Effector memory CD8-positive, alpha-beta T cell (primary cell): ENCODE measurements at regions not wholly inside any gene's neighbourhood (a gene's known extent, or its start where the extent isn't known, plus 50 kb on each side); places are given as distances from the start of the nearest gene placed in this dataset.

ENCODE experiments used
- ATAC-seq: fragments of 150-1000 bp; cut with Tn5 transposase; replicated peaks from 2 replicates; pipeline ENCODE4 v1.10.0; 2021; ENCODE audit warnings: mild to moderate bottlenecking, moderate library complexity
- DNase-seq, 3 experiments: peaks; one replicate each; pipeline ENCODE4 v3.0.0; 2021
- H3K27ac Mint-ChIP-seq, 2 donors: one replicate each; pipeline ENCODE4 v1.8.0; 2022; ENCODE audit warnings: mild to moderate bottlenecking in 2 of 2, mixed read lengths in 2 of 2, moderate library complexity in 2 of 2
- H3K27me3 Mint-ChIP-seq, 2 donors: one replicate each; pipeline ENCODE4 v1.8.0; 2022; ENCODE audit warnings: mixed read lengths in 2 of 2
- H3K36me3 Mint-ChIP-seq: one replicate; pipeline ENCODE4 v1.8.0; 2022; ENCODE audit warnings: mild to moderate bottlenecking, moderate library complexity, mixed read lengths; ENCODE audit not compliant: insufficient read depth
- H3K4me1 Mint-ChIP-seq, 2 donors: one replicate each; pipeline ENCODE4 v1.8.0; 2022; ENCODE audit warnings: low read depth in 2 of 2, mixed read lengths in 2 of 2
- H3K4me3 Mint-ChIP-seq, 2 donors: one replicate each; pipeline ENCODE4 v1.8.0; 2022; ENCODE audit warnings: mild to moderate bottlenecking in 2 of 2, mixed read lengths in 2 of 2, moderate library complexity in 2 of 2
- H3K9me3 Mint-ChIP-seq, 2 donors: one replicate each; pipeline ENCODE4 v1.8.0; 2022; ENCODE audit warnings: mixed read lengths in 2 of 2

DNA sequence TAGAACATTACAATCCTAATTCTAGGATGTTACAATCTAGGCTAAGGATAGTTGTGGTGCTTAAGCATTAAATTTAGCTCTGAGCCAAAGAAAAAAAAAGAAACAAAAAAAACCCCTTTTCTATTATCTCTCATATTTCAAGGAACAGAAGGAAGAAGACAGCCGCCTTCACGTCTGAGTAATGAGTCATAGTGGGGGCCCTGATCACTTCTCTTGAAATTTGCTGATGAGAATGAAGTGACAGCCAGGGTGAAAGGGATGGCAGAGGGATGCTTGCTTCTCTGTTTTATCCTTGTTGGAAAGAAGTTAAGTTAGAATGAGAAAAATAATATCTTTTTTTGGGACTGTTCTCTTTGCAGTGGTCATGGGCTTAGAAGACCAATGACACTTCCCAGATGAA is 82.6 kb upstream of the MPHOSPH6 start:
- Mint-ChIP-seq H3K36me3 (no peaks in the 10 kb centered on the region), H3K4me1 (no peaks in the 10 kb centered on the region), H3K27ac (no peak overlapping the region), H3K27me3 (peaks cover 12 to 52% of the 10 kb centered on the region in 2 donors), H3K4me3 (no peak overlapping the region), H3K9me3 (no peaks in the 10 kb centered on the region)
- ATAC-seq (no peak), DNase-seq (no peak)

DNA sequence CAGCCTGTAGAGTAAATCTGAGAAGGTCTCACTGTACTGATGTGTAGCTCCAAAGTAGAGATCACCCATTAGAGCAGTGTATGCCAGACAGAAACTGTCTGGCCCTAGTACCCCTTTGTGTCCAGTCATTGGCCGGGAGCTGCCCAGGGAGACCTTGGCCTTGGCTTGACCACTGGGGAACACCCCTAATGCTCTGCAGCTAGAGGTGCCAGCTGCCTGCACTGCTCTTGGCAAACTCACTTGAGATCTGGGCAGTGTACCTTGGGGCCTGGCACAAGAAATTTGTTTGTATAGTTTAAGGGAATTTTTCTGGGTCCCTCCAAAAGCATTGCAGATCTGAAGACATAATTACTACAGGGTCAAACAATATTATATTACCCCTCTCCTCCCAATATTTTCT is 78.7 kb upstream of the MPHOSPH6 start:
- H3K4me3 Mint-ChIP-seq, result no peak overlapping the region
- DNase-seq (no peak), ATAC-seq (no peak)
- H3K27ac Mint-ChIP-seq, result no peak overlapping the region
- no peaks in the 10 kb centered on the region for H3K4me1 Mint-ChIP-seq
- no peaks in the 10 kb centered on the region for H3K36me3 Mint-ChIP-seq
- H3K27me3 Mint-ChIP-seq, result peaks cover 9 to 37% of the 10 kb centered on the region in 2 donors
- peaks cover 4 to 8% of the 10 kb centered on the region in 2 donors for H3K9me3 Mint-ChIP-seq

GRCh38 chr16:82248012-82248656 is 78.1 kb upstream of the MPHOSPH6 start:
- Mint-ChIP-seq H3K4me1 (no peaks in the 10 kb centered on the region), H3K27ac (no peak overlapping the region), H3K36me3 (no peaks in the 10 kb centered on the region), H3K27me3 (peaks cover 12 to 35% of the 10 kb centered on the region in 2 donors), H3K4me3 (no peak overlapping the region), H3K9me3 (peaks cover 6 to 12% of the 10 kb centered on the region in 2 donors)
- no peak for ATAC-seq
- no peak for DNase-seq

GRCh38 chr16:82242201-82242600 is 72.2 kb upstream of the MPHOSPH6 start:
- no peak for DNase-seq
- Mint-ChIP-seq H3K27me3 (peaks cover 48 to 55% of the 10 kb centered on the region in 2 donors), H3K27ac (no peak overlapping the region), H3K9me3 (peaks cover 6 to 12% of the 10 kb centered on the region in 2 donors), H3K4me3 (no peak overlapping the region), H3K36me3 (no peaks in the 10 kb centered on the region), H3K4me1 (no peaks in the 10 kb centered on the region)
- ATAC-seq, result no peak

DNA sequence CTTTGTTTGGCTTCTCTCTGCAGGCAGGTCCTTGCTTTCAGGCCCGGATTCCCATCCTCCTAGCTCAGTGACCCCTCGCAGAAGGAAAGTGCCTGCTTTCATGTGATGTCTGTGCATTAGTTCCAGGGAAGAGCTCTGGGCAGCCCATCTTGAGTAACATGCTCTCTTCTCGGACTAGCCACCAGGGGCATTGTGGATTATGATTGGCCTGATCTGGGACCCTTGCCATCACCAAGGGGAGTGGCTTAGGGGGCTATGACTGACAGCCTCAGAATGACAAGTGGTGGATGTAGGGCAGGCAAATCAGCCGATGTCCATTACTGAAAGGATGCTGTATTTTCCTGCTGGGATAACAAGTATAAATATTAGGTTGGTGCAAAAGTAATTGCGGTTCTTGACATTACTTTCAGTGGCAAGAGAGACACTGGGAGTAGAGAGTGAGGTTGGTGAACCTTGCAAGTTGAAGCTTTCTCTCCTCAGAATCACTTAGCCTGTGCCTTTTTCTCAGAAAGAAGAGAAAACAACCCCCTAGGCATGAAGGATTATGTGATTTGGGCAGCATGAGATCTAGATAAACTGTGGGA is 71.5 kb upstream of the MPHOSPH6 start:
- H3K4me1 Mint-ChIP-seq, result no peaks in the 10 kb centered on the region
- H3K9me3 Mint-ChIP-seq, result peaks cover 6 to 12% of the 10 kb centered on the region in 2 donors
- no peaks in the 10 kb centered on the region for H3K36me3 Mint-ChIP-seq
- no peak overlapping the region for H3K4me3 Mint-ChIP-seq
- H3K27me3 Mint-ChIP-seq, result peaks cover 54 to 62% of the 10 kb centered on the region in 2 donors
- DNase-seq (no peak), ATAC-seq (no peak)
- H3K27ac Mint-ChIP-seq, result no peak overlapping the region

- Mint-ChIP-seq H3K27ac (no peak overlapping the region), H3K36me3 (no peaks in the 10 kb centered on the region), H3K27me3 (peaks cover 66 to 69% of the 10 kb centered on the region in 2 donors), H3K4me1 (no peaks in the 10 kb centered on the region), H3K4me3 (no peak overlapping the region), H3K9me3 (peaks cover 6 to 12% of the 10 kb centered on the region in 2 donors)
- ATAC-seq (no peak), DNase-seq (no peak)
Measured at GRCh38 chr16:82240111-82240510, 70.1 kb upstream of the MPHOSPH6 start.

DNA sequence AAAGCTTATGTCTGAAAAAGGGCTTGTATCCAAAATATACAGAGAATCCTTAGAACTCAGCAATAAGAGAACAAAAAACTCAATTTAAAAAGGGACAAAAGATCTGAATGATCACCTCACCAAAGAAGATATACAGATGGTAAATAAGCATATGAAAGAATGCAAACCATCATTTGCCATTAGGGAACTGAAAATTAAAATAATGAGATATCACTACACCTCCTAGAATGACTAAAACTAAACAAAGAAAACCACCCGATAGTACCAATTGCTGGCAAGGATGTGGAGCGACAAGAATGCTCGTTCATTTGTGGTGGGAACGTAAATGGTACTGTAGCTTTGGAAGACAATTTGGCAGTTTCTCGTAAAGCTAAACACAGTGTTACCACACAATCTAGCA is 66.9 kb upstream of the MPHOSPH6 start:
- no peak overlapping the region for H3K4me3 Mint-ChIP-seq
- peaks cover 51 to 63% of the 10 kb centered on the region in 2 donors for H3K27me3 Mint-ChIP-seq
- H3K36me3 Mint-ChIP-seq, result no peaks in the 10 kb centered on the region
- ATAC-seq, result no peak
- H3K4me1 Mint-ChIP-seq, result no peaks in the 10 kb centered on the region
- no peak for DNase-seq
- H3K9me3 Mint-ChIP-seq, result no peaks in the 10 kb centered on the region
- no peak overlapping the region for H3K27ac Mint-ChIP-seq

DNA sequence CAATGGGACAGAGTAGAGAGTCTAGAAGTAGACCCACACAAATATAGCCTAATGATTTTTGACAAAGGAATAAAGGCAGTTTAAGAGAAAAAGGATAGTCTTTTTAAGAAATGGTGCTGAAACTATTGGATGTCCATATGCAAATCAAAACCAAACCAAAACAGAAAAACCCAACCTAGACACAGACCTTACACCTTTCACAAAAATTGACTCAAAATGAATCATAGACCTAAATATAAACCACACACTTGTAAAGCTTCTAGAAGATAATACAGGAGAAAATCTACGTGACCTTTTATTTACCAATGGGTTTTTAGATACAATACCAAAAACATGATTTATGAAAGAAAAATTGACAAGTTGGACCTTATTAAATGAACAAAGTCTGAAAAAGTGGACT is 66.4 kb upstream of the MPHOSPH6 start:
- no peak overlapping the region for H3K4me3 Mint-ChIP-seq
- peaks cover 46 to 58% of the 10 kb centered on the region in 2 donors for H3K27me3 Mint-ChIP-seq
- no peak for DNase-seq
- no peaks in the 10 kb centered on the region for H3K4me1 Mint-ChIP-seq
- no peaks in the 10 kb centered on the region for H3K36me3 Mint-ChIP-seq
- no peak overlapping the region for H3K27ac Mint-ChIP-seq
- H3K9me3 Mint-ChIP-seq, result no peaks in the 10 kb centered on the region
- no peak for ATAC-seq

DNA sequence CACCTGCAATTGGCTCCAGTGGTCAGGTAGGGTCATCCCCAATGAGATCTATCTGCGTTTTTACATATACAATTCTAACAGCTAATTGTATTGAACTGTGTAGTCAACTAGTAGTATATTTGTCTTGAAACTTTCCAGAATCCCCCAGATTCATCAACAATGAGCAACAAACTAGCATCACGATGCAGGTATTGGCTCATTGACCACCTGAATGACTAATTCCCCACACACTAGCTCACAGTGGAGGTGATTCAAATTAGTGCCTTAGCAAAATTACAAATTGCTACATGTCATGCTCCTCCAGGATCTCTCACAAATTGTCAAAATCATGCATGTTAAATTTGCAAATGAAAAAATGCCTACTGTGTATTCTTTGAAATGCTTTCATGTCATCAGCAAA is 62.8 kb upstream of the MPHOSPH6 start:
- no peak overlapping the region for H3K4me3 Mint-ChIP-seq
- H3K9me3 Mint-ChIP-seq, result no peaks in the 10 kb centered on the region
- H3K27me3 Mint-ChIP-seq, result peaks cover 44 to 55% of the 10 kb centered on the region in 2 donors
- H3K36me3 Mint-ChIP-seq, result no peaks in the 10 kb centered on the region
- no peak overlapping the region for H3K27ac Mint-ChIP-seq
- H3K4me1 Mint-ChIP-seq, result no peaks in the 10 kb centered on the region
- DNase-seq (no peak), ATAC-seq (no peak)

GRCh38 chr16:82231008-82231787 is 61.2 kb upstream of the MPHOSPH6 start:
- Mint-ChIP-seq H3K36me3 (no peaks in the 10 kb centered on the region), H3K4me3 (no peak overlapping the region), H3K9me3 (no peaks in the 10 kb centered on the region), H3K4me1 (no peaks in the 10 kb centered on the region), H3K27ac (no peak overlapping the region), H3K27me3 (peaks cover 47 to 56% of the 10 kb centered on the region in 2 donors)
- ATAC-seq (no peak), DNase-seq (no peak)

DNA sequence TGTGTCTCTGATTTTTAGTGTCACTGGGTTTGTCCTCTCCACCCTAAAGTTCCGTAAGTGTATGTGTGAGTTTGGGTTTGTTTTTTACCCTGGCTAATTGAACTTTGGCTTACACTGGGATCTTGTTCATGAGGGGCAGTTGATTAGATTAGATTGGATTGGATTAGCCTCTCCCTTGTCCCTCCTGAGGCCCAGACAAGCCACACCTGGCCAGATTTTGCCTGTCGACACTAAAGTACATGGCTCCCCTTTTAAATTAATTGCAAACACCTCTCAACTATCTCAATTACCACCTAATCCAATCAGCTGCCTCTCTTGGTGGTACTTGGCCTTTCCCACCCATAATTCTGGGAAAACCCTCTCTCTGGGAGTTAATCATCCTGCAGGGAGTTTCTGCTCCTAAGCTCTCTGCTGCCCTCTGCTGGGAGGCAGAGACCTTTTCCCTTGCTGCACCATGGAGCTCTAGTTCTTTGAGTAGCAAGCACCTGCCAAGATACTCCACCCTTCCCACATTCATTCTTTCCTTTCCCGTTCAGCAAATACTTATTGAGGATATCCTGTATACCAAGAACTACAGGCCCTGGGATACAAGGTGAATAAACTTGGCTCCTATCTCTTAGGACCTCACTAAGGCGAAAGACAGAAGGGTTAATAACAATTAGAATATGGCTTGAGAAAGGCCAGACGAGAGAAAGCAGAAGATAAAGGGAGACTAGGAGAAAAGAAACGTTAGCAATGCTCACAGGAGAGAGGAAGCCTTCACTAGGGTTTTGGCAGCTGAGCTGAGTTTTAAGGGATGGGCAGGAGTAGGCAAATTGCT is 60.0 kb upstream of the MPHOSPH6 start:
- Mint-ChIP-seq H3K36me3 (no peaks in the 10 kb centered on the region), H3K4me1 (no peaks in the 10 kb centered on the region), H3K9me3 (no peaks in the 10 kb centered on the region), H3K27me3 (peaks cover 40 to 49% of the 10 kb centered on the region in 2 donors), H3K4me3 (no peak overlapping the region), H3K27ac (no peak overlapping the region)
- DNase-seq (peak; percentile 42 to 54 (median 49)), ATAC-seq (no peak)

DNA sequence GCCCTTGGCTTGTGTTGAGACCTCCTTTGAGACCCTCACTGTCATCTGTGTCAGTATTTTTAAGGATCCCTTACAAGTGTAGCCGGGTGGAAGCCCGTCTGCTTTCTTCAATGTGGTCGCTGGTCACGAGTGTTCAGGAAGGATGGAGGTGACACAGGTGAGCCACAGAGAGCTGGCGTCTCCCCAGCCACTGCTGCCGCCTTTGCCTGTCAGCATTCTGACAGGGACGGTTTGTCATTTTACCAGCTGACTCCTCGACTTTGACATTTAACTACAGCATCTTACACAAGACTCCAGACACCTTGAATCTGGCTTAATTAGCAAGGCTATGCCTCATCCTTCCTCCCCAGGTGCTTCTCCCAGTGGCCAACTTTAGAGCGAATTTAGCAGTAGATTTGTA is 56.3 kb upstream of the MPHOSPH6 start:
- Mint-ChIP-seq H3K4me3 (no peak overlapping the region), H3K9me3 (no peaks in the 10 kb centered on the region), H3K27ac (no peak overlapping the region), H3K27me3 (peaks cover 42 to 49% of the 10 kb centered on the region in 2 donors), H3K36me3 (no peaks in the 10 kb centered on the region), H3K4me1 (no peaks in the 10 kb centered on the region)
- ATAC-seq, result no peak
- no peak for DNase-seq

DNA sequence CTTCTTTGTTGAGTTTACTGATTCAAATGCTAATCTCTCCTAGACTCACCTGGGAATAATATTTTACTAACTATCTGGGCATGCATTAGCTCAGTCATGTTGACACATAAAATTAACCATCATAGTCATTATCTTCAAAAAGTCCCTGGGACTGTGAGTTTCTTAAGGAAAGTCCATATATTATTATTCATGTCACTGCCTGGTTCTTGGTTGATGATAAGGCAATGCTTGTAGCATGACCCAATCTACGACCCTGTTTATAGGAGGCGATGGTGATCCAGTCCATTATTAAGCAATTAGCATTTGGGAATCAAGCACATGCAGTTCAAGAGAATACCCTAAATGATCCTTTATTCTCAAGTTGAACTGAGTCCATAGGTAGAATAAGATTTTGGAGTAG is 54.8 kb upstream of the MPHOSPH6 start:
- Mint-ChIP-seq H3K36me3 (no peaks in the 10 kb centered on the region), H3K4me3 (no peak overlapping the region), H3K27me3 (peaks cover 37 to 41% of the 10 kb centered on the region in 2 donors), H3K4me1 (no peaks in the 10 kb centered on the region), H3K27ac (no peak overlapping the region), H3K9me3 (no peaks in the 10 kb centered on the region)
- no peak for ATAC-seq
- no peak for DNase-seq
